Fibroblast of lung (primary cell): ENCODE measurements at regions not wholly inside any gene's neighbourhood (a gene's known extent, or its start where the extent isn't known, plus 50 kb on each side); places are given as distances from the start of the nearest gene placed in this dataset.

Experiments used
- DNase-seq, 2 donors: peaks; one replicate each; pipeline versions ENCODE4 v3.0.0 to v3.0.0-alpha.2; 2010; ENCODE audit warnings: low read depth in 2 of 2
- H2AFZ ChIP-seq: 2 replicates; pipeline ENCODE4 v1.5.1; 2012; ENCODE audit warnings: low read length, control low read depth, inconsistent platforms
- H3K27ac ChIP-seq: 2 replicates; pipeline ENCODE4 v1.5.1; 2011; ENCODE audit warnings: low read length, control low read depth; ENCODE audit not compliant: insufficient read depth
- H3K27me3 ChIP-seq: 2 replicates; pipeline ENCODE4 v1.5.1; 2011; ENCODE audit warnings: mild to moderate bottlenecking, low read length; ENCODE audit not compliant: control insufficient read depth, insufficient read depth
- H3K36me3 ChIP-seq: 2 replicates; pipeline ENCODE4 v1.5.1; 2011; ENCODE audit warnings: low read length; ENCODE audit not compliant: control insufficient read depth, insufficient read depth
- H3K4me1 ChIP-seq: 2 replicates; pipeline ENCODE4 v1.5.1; 2011; ENCODE audit warnings: low read length; ENCODE audit not compliant: control insufficient read depth, insufficient read depth; ENCODE audit errors: extremely low read depth
- H3K4me2 ChIP-seq: 2 replicates; pipeline ENCODE4 v1.5.1; 2011; ENCODE audit warnings: low read length, control low read depth; ENCODE audit not compliant: insufficient read depth; ENCODE audit errors: extremely low read depth
- H3K4me3 ChIP-seq, 4 experiments: fragments of 200-600 bp in 1 of 4; sonication (generic) in 1 of 4; replicated peaks in 1 of 4; 2 replicates each; pipeline ENCODE4 v1.5.1; 2011 to 2016; ENCODE audit warnings: low read length in 4 of 4, low read depth in 3 of 4, mild to moderate bottlenecking in 3 of 4, control low read depth in 2 of 4, inconsistent platforms in 1 of 4, mixed read lengths in 1 of 4; ENCODE audit not compliant: insufficient read depth in 1 of 4; ENCODE audit errors: control extremely low read depth in 1 of 4
- H3K79me2 ChIP-seq: 2 replicates; pipeline ENCODE4 v1.5.1; 2012; ENCODE audit warnings: mild to moderate bottlenecking, low read length, inconsistent platforms; ENCODE audit not compliant: control insufficient read depth, insufficient read depth
- H3K9ac ChIP-seq: 2 replicates; pipeline ENCODE4 v1.5.1; 2011; ENCODE audit warnings: mild to moderate bottlenecking, low read length, control low read depth; ENCODE audit not compliant: insufficient read depth
- H3K9me3 ChIP-seq: 2 replicates; pipeline ENCODE4 v1.5.1; 2012; ENCODE audit warnings: low read depth, low read length; ENCODE audit not compliant: control insufficient read depth, insufficient read depth
- H4K20me1 ChIP-seq: 2 replicates; pipeline ENCODE4 v1.5.1; 2011; ENCODE audit warnings: low read length; ENCODE audit not compliant: control insufficient read depth, insufficient read depth; ENCODE audit errors: extremely low read depth
- EZH2 ChIP-seq: IDR thresholded peaks from 2 replicates; pipeline ENCODE4 v1.5.1; 2012; ENCODE audit warnings: low read length, control low read depth, mild to moderate bottlenecking; ENCODE audit errors: missing control alignments
- TF ChIP-seq, protein P1 (sequence below), 2 donors: IDR thresholded peaks in 1 of 2; conservative IDR thresholded peaks in 1 of 2; 1 replicate in 1 of 2; 2 replicates in 1 of 2; pipeline ENCODE4 v1.5.1; 2011 to 2012; ENCODE audit warnings: low read length in 2 of 2, control low read depth in 1 of 2, inconsistent platforms in 1 of 2, low read depth in 1 of 2, mild to moderate bottlenecking in 1 of 2

DNA sequence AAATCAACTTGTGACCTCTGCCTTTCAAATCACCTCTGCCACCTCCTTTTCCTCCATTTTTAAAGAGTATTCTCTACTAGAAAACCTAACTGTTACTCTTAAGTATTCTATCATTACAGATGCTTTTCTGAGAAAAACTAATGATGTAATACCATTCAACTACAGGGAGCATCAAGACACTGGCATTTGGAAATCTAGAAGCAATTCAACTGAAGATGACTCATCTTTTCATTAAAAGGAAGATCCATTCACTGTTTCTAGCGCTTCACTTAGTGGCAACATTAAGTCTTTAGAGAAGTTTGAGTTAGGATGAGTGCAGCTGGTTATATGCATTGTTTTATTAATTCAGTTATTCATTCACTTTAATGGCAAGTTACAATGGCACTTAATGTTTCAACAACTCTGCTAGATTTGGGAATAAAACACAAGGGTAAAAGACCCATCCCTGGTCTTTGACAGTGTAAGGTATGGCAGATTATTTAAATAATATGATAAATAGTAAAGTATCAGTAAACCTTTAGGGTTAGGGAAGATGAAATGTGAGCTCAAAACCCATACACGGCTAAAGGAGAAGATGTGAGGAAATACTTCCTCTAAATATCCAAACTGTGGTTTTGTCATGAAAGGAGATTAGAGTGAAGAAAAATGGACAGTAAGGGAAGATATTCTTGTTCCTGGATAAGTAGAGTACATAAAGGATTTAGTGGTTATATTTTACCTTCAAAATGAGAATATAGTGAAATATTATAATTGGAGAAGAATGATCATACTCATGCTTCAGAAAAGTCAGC lies 61.7 kb downstream of the KCNJ2 start:
- Histone ChIP-seq H2AFZ (no peak overlapping the region), H3K79me2 (no peaks in the 10 kb centered on the region), H3K36me3 (no peaks in the 10 kb centered on the region), H4K20me1 (no peaks in the 10 kb centered on the region), H3K4me3 (no peak overlapping the region), H3K27ac (no peak overlapping the region), H3K9me3 (no peaks in the 10 kb centered on the region), H3K27me3 (no peaks in the 10 kb centered on the region), H3K4me1 (no peaks in the 10 kb centered on the region), H3K4me2 (no peak overlapping the region), H3K9ac (no peak overlapping the region)
- peak; percentile 27 to 35 for DNase-seq
- TF ChIP-seq EZH2 = no peak
- TF ChIP-seq, protein P1, sequence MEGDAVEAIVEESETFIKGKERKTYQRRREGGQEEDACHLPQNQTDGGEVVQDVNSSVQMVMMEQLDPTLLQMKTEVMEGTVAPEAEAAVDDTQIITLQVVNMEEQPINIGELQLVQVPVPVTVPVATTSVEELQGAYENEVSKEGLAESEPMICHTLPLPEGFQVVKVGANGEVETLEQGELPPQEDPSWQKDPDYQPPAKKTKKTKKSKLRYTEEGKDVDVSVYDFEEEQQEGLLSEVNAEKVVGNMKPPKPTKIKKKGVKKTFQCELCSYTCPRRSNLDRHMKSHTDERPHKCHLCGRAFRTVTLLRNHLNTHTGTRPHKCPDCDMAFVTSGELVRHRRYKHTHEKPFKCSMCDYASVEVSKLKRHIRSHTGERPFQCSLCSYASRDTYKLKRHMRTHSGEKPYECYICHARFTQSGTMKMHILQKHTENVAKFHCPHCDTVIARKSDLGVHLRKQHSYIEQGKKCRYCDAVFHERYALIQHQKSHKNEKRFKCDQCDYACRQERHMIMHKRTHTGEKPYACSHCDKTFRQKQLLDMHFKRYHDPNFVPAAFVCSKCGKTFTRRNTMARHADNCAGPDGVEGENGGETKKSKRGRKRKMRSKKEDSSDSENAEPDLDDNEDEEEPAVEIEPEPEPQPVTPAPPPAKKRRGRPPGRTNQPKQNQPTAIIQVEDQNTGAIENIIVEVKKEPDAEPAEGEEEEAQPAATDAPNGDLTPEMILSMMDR (conservative IDR thresholded peaks at IDR 0.05 in 1 of 2, IDR thresholded peaks at IDR 0.05 in 1 of 2; ENCODE audit: low read depth in 1 of 2, low read length in 2 of 2) = no peak

DNA sequence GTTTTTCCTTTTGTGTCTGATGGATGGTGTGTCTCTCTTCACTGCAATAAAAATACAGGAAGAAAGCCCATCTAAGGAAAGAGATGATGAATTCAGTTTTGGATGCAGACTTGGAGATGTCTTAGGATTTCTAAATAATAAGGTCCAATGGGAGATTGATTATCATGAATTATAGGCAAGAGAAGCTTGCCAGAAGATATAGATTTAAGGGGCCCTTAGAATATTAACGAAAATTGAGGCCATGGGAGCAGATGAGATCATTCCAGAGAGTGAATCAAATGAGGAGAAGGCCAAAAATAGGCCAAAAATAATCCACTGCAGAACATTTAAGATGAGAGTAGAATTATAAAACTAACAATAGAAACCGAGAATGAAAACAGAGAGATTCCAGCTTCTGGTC lies 63.1 kb downstream of the KCNJ2 start:
- Histone ChIP-seq H2AFZ (no peak overlapping the region), H3K9me3 (no peaks in the 10 kb centered on the region), H4K20me1 (no peaks in the 10 kb centered on the region), H3K4me2 (no peak overlapping the region), H3K27me3 (no peaks in the 10 kb centered on the region), H3K79me2 (no peaks in the 10 kb centered on the region), H3K4me1 (no peaks in the 10 kb centered on the region), H3K27ac (no peak overlapping the region), H3K4me3 (no peak overlapping the region), H3K9ac (no peak overlapping the region), H3K36me3 (no peaks in the 10 kb centered on the region)
- TF ChIP-seq EZH2 = no peak
- TF ChIP-seq, protein P1 (conservative IDR thresholded peaks at IDR 0.05 in 1 of 2, IDR thresholded peaks at IDR 0.05 in 1 of 2; ENCODE audit: low read depth in 1 of 2, low read length in 2 of 2) = no peak
- no peak for DNase-seq

DNA sequence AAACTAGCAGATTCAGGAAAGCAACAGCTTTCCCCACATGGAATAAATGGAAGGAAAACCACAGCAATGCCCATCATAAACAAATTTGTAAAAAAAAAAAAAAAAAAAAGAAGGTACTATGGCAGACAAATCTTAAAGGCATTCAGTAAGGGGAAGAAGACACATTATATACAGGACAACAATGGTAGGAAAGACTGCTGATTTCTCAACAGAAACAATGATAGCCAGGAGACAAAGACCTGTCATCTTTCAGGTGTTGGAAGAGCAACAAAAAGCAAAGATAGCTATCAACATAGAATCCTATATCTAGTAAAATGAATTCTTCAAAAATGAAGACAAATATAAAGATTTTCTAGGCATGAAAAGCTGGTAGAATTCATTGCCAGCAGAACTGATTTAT lies 65.9 kb downstream of the KCNJ2 start:
- H3K4me2 ChIP-seq = no peak overlapping the region
- H3K9me3 ChIP-seq = no peaks in the 10 kb centered on the region
- TF ChIP-seq EZH2 = no peak
- TF ChIP-seq, protein P1 (conservative IDR thresholded peaks at IDR 0.05 in 1 of 2, IDR thresholded peaks at IDR 0.05 in 1 of 2; ENCODE audit: low read depth in 1 of 2, low read length in 2 of 2) = no peak
- no peak for DNase-seq
- no peaks in the 10 kb centered on the region for H3K27me3 ChIP-seq
- H3K36me3 ChIP-seq = no peaks in the 10 kb centered on the region
- H3K9ac ChIP-seq = no peak overlapping the region
- no peak overlapping the region for H3K27ac ChIP-seq
- no peaks in the 10 kb centered on the region for H3K4me1 ChIP-seq
- H3K79me2 ChIP-seq = no peaks in the 10 kb centered on the region
- H4K20me1 ChIP-seq = no peaks in the 10 kb centered on the region
- no peak overlapping the region for H2AFZ ChIP-seq
- no peak overlapping the region for H3K4me3 ChIP-seq
